Type B pancreatic cell (in vitro differentiated cells): ENCODE measurements at regions not wholly inside any gene's neighbourhood (a gene's known extent, or its start where the extent isn't known, plus 50 kb on each side); places are given as distances from the start of the nearest gene placed in this dataset.

Experiments used
- DNase-seq: peaks from one replicate; pipeline ENCODE4 v3.0.0; 2021; ENCODE audit warnings: mixed read lengths; ENCODE audit not compliant: unreplicated experiment; ENCODE audit errors: extremely low spot score
- H3K27ac Mint-ChIP-seq: 2 replicates; pipeline ENCODE4 v1.8.0; 2021; ENCODE audit warnings: mild to moderate bottlenecking, mixed read lengths
- H3K27me3 Mint-ChIP-seq: 2 replicates; pipeline ENCODE4 v1.8.0; 2021; ENCODE audit warnings: mixed read lengths
- H3K36me3 Mint-ChIP-seq: 2 replicates; pipeline ENCODE4 v1.8.0; 2021; ENCODE audit warnings: mixed read lengths
- H3K4me1 Mint-ChIP-seq: one replicate; pipeline ENCODE4 v1.8.0; 2021; ENCODE audit warnings: mixed read lengths; ENCODE audit not compliant: unreplicated experiment
- H3K4me3 Mint-ChIP-seq: 2 replicates; pipeline ENCODE4 v1.8.0; 2021; ENCODE audit warnings: mild to moderate bottlenecking, mixed read lengths
- H3K9me3 Mint-ChIP-seq: 2 replicates; pipeline ENCODE4 v1.8.0; 2021; ENCODE audit warnings: mixed read lengths
- CTCF ChIP-seq: fragments of 200-600 bp; sonication (generic); conservative IDR thresholded peaks from 2 replicates; pipeline ENCODE4 v1.5.0; 2021; ENCODE audit warnings: antibody characterized with exemption, mild to moderate bottlenecking

GRCh38 chr15:81534124-81534523 lies 160.1 kb upstream of the TMC3 start:
- H3K9me3 Mint-ChIP-seq: peaks cover 4% of the 10 kb centered on the region
- no peak overlapping the region for H3K4me3 Mint-ChIP-seq
- no peak for DNase-seq
- H3K36me3 Mint-ChIP-seq: no peaks in the 10 kb centered on the region
- H3K27ac Mint-ChIP-seq: no peak overlapping the region
- H3K4me1 Mint-ChIP-seq: peaks cover 32% of the 10 kb centered on the region
- no peak for TF ChIP-seq CTCF
- H3K27me3 Mint-ChIP-seq: no peaks in the 10 kb centered on the region

GRCh38 chr15:81532001-81532400 lies 158.0 kb upstream of the TMC3 start:
- DNase-seq: no peak
- H3K36me3 Mint-ChIP-seq: no peaks in the 10 kb centered on the region
- H3K9me3 Mint-ChIP-seq: no peaks in the 10 kb centered on the region
- no peak overlapping the region for H3K4me3 Mint-ChIP-seq
- no peak overlapping the region for H3K27ac Mint-ChIP-seq
- H3K4me1 Mint-ChIP-seq: peaks cover 33% of the 10 kb centered on the region
- TF ChIP-seq CTCF: no peak
- H3K27me3 Mint-ChIP-seq: no peaks in the 10 kb centered on the region

DNA sequence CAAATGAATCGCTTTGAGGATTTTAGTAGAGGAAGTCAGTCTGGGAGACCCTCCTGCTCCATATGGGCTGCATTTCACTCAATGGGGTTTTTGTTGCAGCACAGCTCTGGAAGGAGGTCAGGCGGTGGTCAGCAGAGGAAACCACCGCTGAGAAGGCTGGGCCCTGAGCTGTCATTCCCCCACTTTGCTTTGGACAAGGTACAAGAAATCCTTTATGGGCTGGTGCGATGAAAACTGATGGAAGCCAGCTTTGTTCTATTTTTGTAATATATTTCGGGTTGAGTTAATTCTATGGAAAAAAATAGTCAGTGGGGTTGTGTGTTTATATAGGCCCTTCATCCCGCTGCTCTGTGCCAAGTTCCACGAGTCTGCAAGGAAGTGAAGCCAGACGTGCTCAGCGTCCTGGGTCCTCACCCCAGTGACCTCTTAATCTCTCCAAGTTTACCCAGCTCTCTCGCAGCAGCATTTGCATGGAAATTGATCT lies 157.1 kb upstream of the TMC3 start:
- TF ChIP-seq CTCF: no peak
- no peak for DNase-seq
- Mint-ChIP-seq H3K4me1 (peaks cover 33% of the 10 kb centered on the region), H3K9me3 (no peaks in the 10 kb centered on the region), H3K36me3 (no peaks in the 10 kb centered on the region), H3K27ac (peak overlapping the region; percentile 52), H3K4me3 (peak overlapping the region; percentile 44), H3K27me3 (no peaks in the 10 kb centered on the region)

- peak overlapping the region; percentile 24 for H3K4me3 Mint-ChIP-seq
- H3K36me3 Mint-ChIP-seq: no peaks in the 10 kb centered on the region
- H3K27ac Mint-ChIP-seq: peak overlapping the region; percentile 19
- no peak for TF ChIP-seq CTCF
- H3K9me3 Mint-ChIP-seq: no peaks in the 10 kb centered on the region
- no peak for DNase-seq
- H3K27me3 Mint-ChIP-seq: no peaks in the 10 kb centered on the region
- peaks cover 33% of the 10 kb centered on the region for H3K4me1 Mint-ChIP-seq
Observed at GRCh38 chr15:81530271-81530691, 156.3 kb upstream of the TMC3 start.

GRCh38 chr15:81529481-81529880 lies 155.5 kb upstream of the TMC3 start:
- Mint-ChIP-seq H3K27ac (no peak overlapping the region), H3K4me1 (peaks cover 33% of the 10 kb centered on the region), H3K27me3 (no peaks in the 10 kb centered on the region), H3K9me3 (no peaks in the 10 kb centered on the region), H3K4me3 (no peak overlapping the region), H3K36me3 (no peaks in the 10 kb centered on the region)
- TF ChIP-seq CTCF: no peak
- DNase-seq: no peak

- Mint-ChIP-seq H3K36me3 (no peaks in the 10 kb centered on the region), H3K27ac (no peak overlapping the region), H3K4me3 (no peak overlapping the region), H3K4me1 (peaks cover 19% of the 10 kb centered on the region), H3K9me3 (no peaks in the 10 kb centered on the region), H3K27me3 (no peaks in the 10 kb centered on the region)
- TF ChIP-seq CTCF: no peak
- no peak for DNase-seq
Observed at GRCh38 chr15:81526029-81526428, 152.0 kb upstream of the TMC3 start.
